SU-DHL-6 (cell line): ENCODE measurements at regions not wholly inside any gene's neighbourhood (a gene's known extent, or its start where the extent isn't known, plus 50 kb on each side); places are given as distances from the start of the nearest gene placed in this dataset.

ENCODE experiments used
- H2AFZ ChIP-seq: fragments of 200-600 bp; sonication (generic); 2 replicates; pipeline ENCODE4 v1.6.1; 2014; ENCODE audit warnings: low read depth, mild to moderate bottlenecking, moderate library complexity, mixed read lengths, antibody characterized with exemption, low read length; ENCODE audit not compliant: severe bottlenecking
- H3F3A ChIP-seq: fragments of 200-600 bp; shearing (Covaris generic); 2 replicates; pipeline ENCODE4 v1.6.0; 2016; ENCODE audit warnings: antibody characterized with exemption, mild to moderate bottlenecking; ENCODE audit not compliant: insufficient read depth
- H3K27ac ChIP-seq: fragments of 200-600 bp; sonication (generic); 2 replicates; pipeline ENCODE4 v1.5.1; 2016; ENCODE audit warnings: low read depth, mild to moderate bottlenecking, low read length, moderate library complexity, mixed read lengths
- H3K27me3 ChIP-seq: fragments of 200-600 bp; sonication (generic), shearing (Covaris generic); 2 replicates; pipeline ENCODE4 v1.6.0; 2014; ENCODE audit warnings: mild to moderate bottlenecking, low read length
- H3K36me3 ChIP-seq: fragments of 200-600 bp; sonication (generic); 2 replicates; pipeline ENCODE4 v1.6.1; 2014; ENCODE audit warnings: mild to moderate bottlenecking, low read length, mixed read lengths
- H3K4me2 ChIP-seq: fragments of 300-600, 200-600 bp; shearing (Covaris generic), sonication (generic); 2 replicates; pipeline ENCODE4 v1.6.0; 2014; ENCODE audit warnings: low read length, low read depth, mild to moderate bottlenecking; ENCODE audit not compliant: poor library complexity, severe bottlenecking
- H3K4me3 ChIP-seq: fragments of 200-600 bp; sonication (generic); 2 replicates; pipeline ENCODE4 v1.5.1; 2014; ENCODE audit warnings: antibody characterized with exemption, low read length, mild to moderate bottlenecking, mixed read lengths; ENCODE audit not compliant: insufficient read depth, poor library complexity, severe bottlenecking
- H3K79me2 ChIP-seq: fragments of 200-600 bp; sonication (generic); 2 replicates; pipeline ENCODE4 v1.6.1; 2014; ENCODE audit warnings: mild to moderate bottlenecking, low read length, moderate library complexity; ENCODE audit not compliant: insufficient read depth
- H3K9ac ChIP-seq: fragments of 200-600 bp; sonication (generic); 2 replicates; pipeline ENCODE4 v1.7.0; 2014; ENCODE audit warnings: mild to moderate bottlenecking, low read length
- H3K9me2 ChIP-seq: fragments of 200-600 bp; sonication (generic); replicated peaks from 2 replicates; pipeline ENCODE4 v1.6.1; 2014; ENCODE audit warnings: low read length; ENCODE audit not compliant: insufficient read depth
- H3K9me3 ChIP-seq: fragments of 200-600 bp; sonication (generic); 2 replicates; pipeline ENCODE4 v1.6.1; 2014; ENCODE audit warnings: low read length, mixed read lengths; ENCODE audit not compliant: insufficient read depth
- H4K20me1 ChIP-seq: fragments of 200-600 bp; sonication (generic); 2 replicates; pipeline ENCODE4 v1.6.1; 2014; ENCODE audit warnings: low read depth, mild to moderate bottlenecking, antibody characterized with exemption, low read length, moderate library complexity, mixed read lengths
- EZH2phosphoT487 ChIP-seq: fragments of 200-600 bp; sonication (generic), shearing (Covaris generic); conservative IDR thresholded peaks from 2 replicates; pipeline ENCODE4 v1.6.1; 2018; ENCODE audit warnings: mild to moderate bottlenecking, antibody characterized with exemption, low read length, moderate library complexity, mixed read lengths
- TF ChIP-seq, protein P1 (sequence below): fragments of 200-600 bp; sonication (generic); IDR thresholded peaks from one replicate; pipeline ENCODE4 v1.5.1; 2017; ENCODE audit warnings: antibody characterized with exemption, mild to moderate bottlenecking, low read length, moderate library complexity; ENCODE audit not compliant: insufficient read depth, poor library complexity, severe bottlenecking

DNA sequence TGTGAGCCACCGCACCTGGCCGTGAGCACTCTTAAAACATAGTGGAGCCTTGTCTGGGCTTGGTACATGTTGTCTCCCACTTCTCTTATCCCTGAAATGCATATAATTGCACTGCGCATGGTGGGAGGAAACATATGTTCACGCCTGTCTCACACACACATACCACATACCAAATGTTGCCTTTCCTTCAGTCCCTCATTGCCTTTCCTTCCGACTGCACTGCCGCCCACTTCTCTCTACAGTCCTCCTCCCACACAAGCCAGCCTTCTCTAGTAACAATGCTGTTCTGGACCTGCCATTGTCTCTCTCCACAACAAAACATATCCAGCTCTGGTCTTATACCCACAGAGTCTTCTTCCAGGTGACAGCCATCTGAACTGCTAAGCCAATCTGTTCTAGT lies 88.3 kb upstream of the PTHLH start:
- no peaks in the 10 kb centered on the region for H4K20me1 ChIP-seq
- H3K4me2 ChIP-seq: no peak overlapping the region
- H3K79me2 ChIP-seq: no peaks in the 10 kb centered on the region
- H2AFZ ChIP-seq: no peak overlapping the region
- TF ChIP-seq EZH2phosphoT487: no peak
- TF ChIP-seq, protein P1, sequence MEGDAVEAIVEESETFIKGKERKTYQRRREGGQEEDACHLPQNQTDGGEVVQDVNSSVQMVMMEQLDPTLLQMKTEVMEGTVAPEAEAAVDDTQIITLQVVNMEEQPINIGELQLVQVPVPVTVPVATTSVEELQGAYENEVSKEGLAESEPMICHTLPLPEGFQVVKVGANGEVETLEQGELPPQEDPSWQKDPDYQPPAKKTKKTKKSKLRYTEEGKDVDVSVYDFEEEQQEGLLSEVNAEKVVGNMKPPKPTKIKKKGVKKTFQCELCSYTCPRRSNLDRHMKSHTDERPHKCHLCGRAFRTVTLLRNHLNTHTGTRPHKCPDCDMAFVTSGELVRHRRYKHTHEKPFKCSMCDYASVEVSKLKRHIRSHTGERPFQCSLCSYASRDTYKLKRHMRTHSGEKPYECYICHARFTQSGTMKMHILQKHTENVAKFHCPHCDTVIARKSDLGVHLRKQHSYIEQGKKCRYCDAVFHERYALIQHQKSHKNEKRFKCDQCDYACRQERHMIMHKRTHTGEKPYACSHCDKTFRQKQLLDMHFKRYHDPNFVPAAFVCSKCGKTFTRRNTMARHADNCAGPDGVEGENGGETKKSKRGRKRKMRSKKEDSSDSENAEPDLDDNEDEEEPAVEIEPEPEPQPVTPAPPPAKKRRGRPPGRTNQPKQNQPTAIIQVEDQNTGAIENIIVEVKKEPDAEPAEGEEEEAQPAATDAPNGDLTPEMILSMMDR: no peak
- H3K4me3 ChIP-seq: no peak overlapping the region
- H3K27ac ChIP-seq: no peak overlapping the region
- H3K9ac ChIP-seq: no peak overlapping the region
- H3K27me3 ChIP-seq: no peaks in the 10 kb centered on the region
- no peaks in the 10 kb centered on the region for H3K9me3 ChIP-seq
- no peaks in the 10 kb centered on the region for H3K36me3 ChIP-seq
- no peaks in the 10 kb centered on the region for H3K9me2 ChIP-seq
- no peaks in the 10 kb centered on the region for H3F3A ChIP-seq

DNA sequence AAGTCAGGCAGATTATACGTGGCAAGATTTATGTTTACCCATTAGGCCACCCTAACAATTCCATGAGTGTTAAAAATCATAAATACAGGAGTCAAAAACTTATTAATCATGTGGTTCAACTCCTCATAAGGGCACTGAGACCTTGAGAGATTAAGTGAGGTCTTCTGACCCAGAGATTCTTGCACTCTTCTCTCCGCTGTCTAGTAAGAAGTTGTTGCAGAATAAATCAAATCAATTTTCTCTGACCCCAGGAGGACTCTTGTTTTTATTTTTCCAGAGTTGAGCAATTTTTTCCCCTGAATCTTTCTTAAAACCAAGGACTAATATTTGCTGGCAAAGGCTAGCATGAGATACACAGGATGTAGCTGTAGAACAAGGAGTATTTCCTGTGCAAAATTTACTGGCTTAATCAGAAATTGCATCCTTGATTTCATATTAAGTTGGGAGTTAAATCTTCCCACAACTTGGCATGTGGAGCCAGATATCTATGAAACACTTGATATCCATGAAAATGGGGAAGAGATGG lies 90.9 kb upstream of the PTHLH start:
- TF ChIP-seq, protein P1: no peak
- TF ChIP-seq EZH2phosphoT487: no peak
- Histone ChIP-seq H3K9ac (no peak overlapping the region), H3K4me2 (no peak overlapping the region), H3K79me2 (no peaks in the 10 kb centered on the region), H3F3A (no peaks in the 10 kb centered on the region), H4K20me1 (no peaks in the 10 kb centered on the region), H3K27ac (no peak overlapping the region), H3K27me3 (no peaks in the 10 kb centered on the region), H3K4me3 (no peak overlapping the region), H2AFZ (no peak overlapping the region), H3K36me3 (no peaks in the 10 kb centered on the region), H3K9me2 (no peaks in the 10 kb centered on the region), H3K9me3 (no peaks in the 10 kb centered on the region)

DNA sequence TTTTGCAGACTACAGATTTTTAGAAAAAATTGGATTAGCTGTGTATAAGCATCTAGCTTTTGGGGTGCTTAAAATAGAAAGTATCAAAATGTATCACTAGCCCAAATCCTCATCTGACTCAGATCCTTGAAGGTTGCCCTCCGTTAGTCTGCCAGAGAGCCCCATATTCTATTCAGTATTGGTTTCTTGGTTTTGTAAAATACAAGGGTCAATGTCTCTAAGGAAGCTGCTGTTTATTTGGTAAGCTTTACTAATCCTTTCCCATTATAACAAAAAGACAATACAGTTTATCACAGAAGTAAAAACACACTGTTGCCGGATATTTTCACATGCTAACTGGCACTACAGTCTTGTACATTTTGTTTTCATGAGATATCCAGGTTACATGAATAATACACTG lies 92.8 kb upstream of the PTHLH start:
- Histone ChIP-seq H3K27me3 (no peaks in the 10 kb centered on the region), H3K4me2 (no peak overlapping the region), H4K20me1 (no peaks in the 10 kb centered on the region), H3K9ac (no peak overlapping the region), H2AFZ (no peak overlapping the region), H3K4me3 (no peak overlapping the region), H3K9me3 (no peaks in the 10 kb centered on the region), H3K79me2 (no peaks in the 10 kb centered on the region), H3K9me2 (no peaks in the 10 kb centered on the region), H3K27ac (no peak overlapping the region), H3F3A (no peaks in the 10 kb centered on the region), H3K36me3 (no peaks in the 10 kb centered on the region)
- TF ChIP-seq EZH2phosphoT487: no peak
- TF ChIP-seq, protein P1: no peak
